Panc1 (cell line): ENCODE measurements at regions not wholly inside any gene's neighbourhood (a gene's known extent, or its start where the extent isn't known, plus 50 kb on each side); places are given as distances from the start of the nearest gene placed in this dataset.

Experiments used
- ATAC-seq: fragments of 200-7000 bp; cut with Tn5 transposase; 2 replicates; pipeline ENCODE4 v1.9.1; 2020; ENCODE audit warnings: mild to moderate bottlenecking, moderate library complexity
- BruUV-seq: library from RNA; stranded (reverse); fragments of 400-500 nt; replicated peaks from 2 replicates; lab custom pipeline; 2021; lab: Mats Ljungman, UMichigan
- CTCF ChIA-PET: fragments of 300-600 bp; sonication (Branson Sonifier 250); formaldehyde crosslinking; loops from one replicate; lab custom pipeline; 2022; ENCODE audit warnings: antibody characterized with exemption; lab: Charles Lee
- POLR2A ChIA-PET: fragments of 300-600 bp; sonication (Branson Sonifier 250); formaldehyde crosslinking; loops from one replicate; lab custom pipeline; 2022; ENCODE audit warnings: antibody characterized with exemption; lab: Charles Lee
- DNase-seq: peaks from one replicate; pipeline ENCODE4 v3.0.0-alpha.2; 2010; ENCODE audit warnings: low read depth, low spot score
- H3K27ac ChIP-seq: 2 replicates; pipeline ENCODE4 v1.5.1; 2011; ENCODE audit warnings: mild to moderate bottlenecking, low read length, inconsistent platforms
- H3K27me3 ChIP-seq: fragments of 200-500 bp; sonication (Bioruptor generic); 2 replicates; pipeline ENCODE4 v1.6.0; 2014; ENCODE audit warnings: low read length, inconsistent platforms; ENCODE audit not compliant: control insufficient read depth, insufficient read depth
- H3K36me3 ChIP-seq: fragments of 200-500 bp; sonication (Bioruptor generic); 2 replicates; pipeline ENCODE4 v1.5.1; 2014; ENCODE audit warnings: inconsistent platforms, mild to moderate bottlenecking, low read length, moderate library complexity; ENCODE audit not compliant: control insufficient read depth, insufficient read depth
- H3K4me1 ChIP-seq: 2 replicates; pipeline ENCODE4 v1.5.1; 2011; ENCODE audit warnings: inconsistent platforms, mild to moderate bottlenecking, low read length, moderate library complexity; ENCODE audit not compliant: control insufficient read depth, insufficient read depth
- H3K4me3 ChIP-seq, 2 experiments: 2 replicates each; pipeline ENCODE4 v1.5.1; 2011 to 2012; ENCODE audit warnings: low read depth in 2 of 2, low read length in 2 of 2, mild to moderate bottlenecking in 2 of 2, inconsistent platforms in 1 of 2, moderate library complexity in 1 of 2
- H3K9me3 ChIP-seq: fragments of 200-500 bp; sonication (Bioruptor generic); 2 replicates; pipeline ENCODE4 v1.5.1; 2014; ENCODE audit warnings: low read depth, mild to moderate bottlenecking, inconsistent platforms, low read length, moderate library complexity; ENCODE audit not compliant: control insufficient read depth, insufficient read depth
- CTCF ChIP-seq: fragments of 450-650 bp; IDR thresholded peaks from 2 replicates; pipeline ENCODE4 v1.5.1; 2017; ENCODE audit warnings: mild to moderate bottlenecking
- POLR2AphosphoS5 ChIP-seq: IDR thresholded peaks from 2 replicates; pipeline ENCODE4 v1.6.1; 2012; ENCODE audit warnings: mild to moderate bottlenecking, low read depth, low read length, moderate library complexity
- REST ChIP-seq, 2 experiments: IDR thresholded peaks; 2 replicates each; pipeline ENCODE4 v1.6.1; 2011 to 2012; ENCODE audit warnings: low read depth in 2 of 2, control low read depth in 1 of 2, low read length in 1 of 2, mild to moderate bottlenecking in 1 of 2, moderate library complexity in 1 of 2; ENCODE audit not compliant: insufficient read depth in 1 of 2
- SIN3A ChIP-seq: IDR thresholded peaks from 2 replicates; pipeline ENCODE4 v1.6.1; 2012; ENCODE audit warnings: low read depth, mild to moderate bottlenecking, low read length, moderate library complexity, borderline replicate concordance; ENCODE audit not compliant: insufficient read depth
- TCF7L2 ChIP-seq: IDR thresholded peaks from 2 replicates; pipeline ENCODE4 v1.6.1; 2011; ENCODE audit warnings: mild to moderate bottlenecking, low read depth, low read length, inconsistent platforms
- in situ Hi-C: cut with HindIII; loops from 2 replicates; pipeline ENCODE4 v1.10.0; 2016; ENCODE audit warnings: low sequenced_read_pairs, low pct_unique_long_range_greater_than_20kb
- intact Hi-C: fragments of 100-400 bp; cut with micrococcal nuclease; formaldehyde crosslinking; loops from one replicate; pipeline ENCODE4 v1.10.0; 2022; ENCODE audit not compliant: unreplicated experiment

GRCh38 chr7:46257761-46258448 lies 336.8 kb upstream of the IGFBP3 start:
- H3K27me3 ChIP-seq, result no peaks in the 10 kb centered on the region
- DNase-seq, result peak; percentile 39
- peak; percentile 73; the same call in 1 of the 2 replicates for ATAC-seq
- ChIA-PET POLR2A (no interaction called here), CTCF (no interaction called here)
- peaks cover 16% of the 10 kb centered on the region for H3K9me3 ChIP-seq
- in situ Hi-C loops, result no loop called here
- no peaks in the 10 kb centered on the region for H3K36me3 ChIP-seq
- intact Hi-C loops, result no loop called here
- H3K4me1 ChIP-seq, result no peaks in the 10 kb centered on the region
- TF ChIP-seq TCF7L2, result no peak
- TF ChIP-seq CTCF, result no peak
- TF ChIP-seq REST (IDR thresholded peaks at IDR 0.05; ENCODE audit: insufficient read depth in 1 of 2, low read depth in 2 of 2, low read length in 1 of 2), result no peak
- TF ChIP-seq POLR2AphosphoS5, result no peak
- no peak for TF ChIP-seq SIN3A
- no TSS peak for BruUV-seq
- H3K4me3 ChIP-seq, result no peak overlapping the region
- no peak overlapping the region for H3K27ac ChIP-seq

- DNase-seq (no peak), ATAC-seq (no peak)
- TF ChIP-seq TCF7L2 (no peak), REST (IDR thresholded peaks at IDR 0.05; ENCODE audit: insufficient read depth in 1 of 2, low read depth in 2 of 2, low read length in 1 of 2) (no peak), CTCF (no peak), POLR2AphosphoS5 (no peak), SIN3A (no peak)
- H3K9me3 ChIP-seq, result peaks cover 12% of the 10 kb centered on the region; the same call in 1 of the 2 replicates
- ChIA-PET CTCF (no interaction called here), POLR2A (no interaction called here)
- H3K4me1 ChIP-seq, result no peaks in the 10 kb centered on the region
- H3K27ac ChIP-seq, result no peak overlapping the region
- in situ Hi-C loops (no loop called here), intact Hi-C loops (no loop called here)
- H3K36me3 ChIP-seq, result no peaks in the 10 kb centered on the region
- no peaks in the 10 kb centered on the region for H3K27me3 ChIP-seq
- no peak overlapping the region for H3K4me3 ChIP-seq
- BruUV-seq, result no TSS peak
Observed at GRCh38 chr7:46256870-46257661, 336.0 kb upstream of the IGFBP3 start.
